Hematopoietic multipotent progenitor cell (in vitro differentiated cells): ENCODE measurements at regions not wholly inside any gene's neighbourhood (a gene's known extent, or its start where the extent isn't known, plus 50 kb on each side); places are given as distances from the start of the nearest gene placed in this dataset.

Experiments
- DNase-seq, 3 donors: peaks; one replicate each; pipeline ENCODE4 v3.0.0-alpha.2; 2011 to 2015; ENCODE audit warnings: low read depth in 2 of 3, low spot score in 2 of 3

GRCh38 chrX:11949291-11949690 lies 189.0 kb upstream of the FRMPD4 start:
- no peak for DNase-seq

- no peak for DNase-seq
Measured at GRCh38 chrX:11952176-11952720, 186.0 kb upstream of the FRMPD4 start.

- no peak for DNase-seq
Measured at GRCh38 chrX:11953615-11954014, 184.7 kb upstream of the FRMPD4 start.

- DNase-seq = no peak
Measured at GRCh38 chrX:11954176-11954575, 184.1 kb upstream of the FRMPD4 start.

- no peak for DNase-seq
Measured at GRCh38 chrX:11960031-11960430, 178.2 kb upstream of the FRMPD4 start.

GRCh38 chrX:11965436-11965835 lies 172.8 kb upstream of the FRMPD4 start:
- DNase-seq = no peak

GRCh38 chrX:11967986-11968869 lies 170.0 kb upstream of the FRMPD4 start:
- no peak for DNase-seq

- no peak for DNase-seq
Measured at GRCh38 chrX:11968991-11969390, 169.3 kb upstream of the FRMPD4 start.

GRCh38 chrX:11970578-11971359 lies 167.5 kb upstream of the FRMPD4 start:
- no peak for DNase-seq

GRCh38 chrX:11976663-11977062 lies 161.6 kb upstream of the FRMPD4 start:
- no peak for DNase-seq

- no peak for DNase-seq
Measured at GRCh38 chrX:11992271-11992670, 146.0 kb upstream of the FRMPD4 start.

GRCh38 chrX:11995146-11995545 lies 143.1 kb upstream of the FRMPD4 start:
- DNase-seq = no peak

GRCh38 chrX:11996810-11997209 lies 141.5 kb upstream of the FRMPD4 start:
- no peak for DNase-seq

GRCh38 chrX:11998944-11999343 lies 139.3 kb upstream of the FRMPD4 start:
- DNase-seq = no peak

- no peak for DNase-seq
Measured at GRCh38 chrX:12002876-12003275, 135.4 kb upstream of the FRMPD4 start.

GRCh38 chrX:12007881-12008280 lies 130.4 kb upstream of the FRMPD4 start:
- DNase-seq = no peak

GRCh38 chrX:12010436-12010835 lies 127.8 kb upstream of the FRMPD4 start:
- no peak for DNase-seq

GRCh38 chrX:12011075-12011474 lies 127.2 kb upstream of the FRMPD4 start:
- DNase-seq = no peak

GRCh38 chrX:12013211-12013618 lies 125.1 kb upstream of the FRMPD4 start:
- DNase-seq = no peak

- DNase-seq = no peak
Measured at GRCh38 chrX:12021698-12022097, 116.6 kb upstream of the FRMPD4 start.

GRCh38 chrX:12026481-12026880 lies 111.8 kb upstream of the FRMPD4 start:
- no peak for DNase-seq

- DNase-seq = no peak
Measured at GRCh38 chrX:12032082-12032481, 106.2 kb upstream of the FRMPD4 start.
